ENCODE measurements at regions not wholly inside any gene's neighbourhood (a gene's known extent, or its start where the extent isn't known, plus 50 kb on each side); places are given as distances from the start of the nearest gene placed in this dataset.
"Not testable (repeated sequence)": the region's sequence is repeated elsewhere in the genome, so short reads cannot be mapped to it uniquely, and the experiment has no call there.

DNA sequence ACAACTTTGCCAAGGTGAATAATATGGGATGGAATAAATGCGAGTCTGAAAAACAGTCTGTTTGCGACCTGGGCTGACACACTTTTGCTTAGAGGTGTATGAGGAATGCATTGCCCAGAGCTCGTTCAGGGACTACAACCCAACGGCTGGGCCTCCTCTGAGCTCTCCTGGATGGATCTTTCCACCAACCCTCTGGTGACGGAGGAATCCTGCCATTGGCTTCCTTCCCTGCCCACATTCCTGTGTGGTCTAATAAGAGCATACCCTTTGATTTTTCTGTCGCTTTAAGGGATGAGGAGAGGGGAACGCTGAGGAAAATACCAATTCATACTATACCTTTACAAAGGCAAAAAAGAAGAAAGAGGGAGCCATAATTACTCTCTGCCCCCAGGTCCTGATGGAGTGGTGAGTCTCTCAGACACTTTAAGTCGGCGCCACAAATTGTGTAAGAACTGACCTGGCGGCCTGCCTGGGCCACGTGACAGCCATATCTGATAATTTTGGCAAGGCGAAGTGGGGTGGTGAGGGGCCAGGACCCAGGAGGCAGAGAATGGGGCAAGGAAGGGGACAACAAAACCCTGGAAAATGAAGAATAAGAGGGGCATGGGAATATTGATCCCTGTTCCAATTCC lies 265.2 kb upstream of the MSX2 start:
- peaks cover 6% of the 10 kb centered on the region for H3K4me1 Mint-ChIP-seq (ENCODE audit: low read depth)
- H3K36me3 Mint-ChIP-seq (ENCODE audit: insufficient read depth in 2 of 2) = no peaks in the 10 kb centered on the region
- ATAC-seq (replicated peaks in 1 of 2) (no peak), DNase-seq (no peak)
- no peaks in the 10 kb centered on the region for H3K27me3 Mint-ChIP-seq (ENCODE audit: low read depth)
- H3K27ac Mint-ChIP-seq = no peak overlapping the region
- H3K4me3 Mint-ChIP-seq = no peak overlapping the region
- no peaks in the 10 kb centered on the region for H3K9me3 Mint-ChIP-seq

DNA sequence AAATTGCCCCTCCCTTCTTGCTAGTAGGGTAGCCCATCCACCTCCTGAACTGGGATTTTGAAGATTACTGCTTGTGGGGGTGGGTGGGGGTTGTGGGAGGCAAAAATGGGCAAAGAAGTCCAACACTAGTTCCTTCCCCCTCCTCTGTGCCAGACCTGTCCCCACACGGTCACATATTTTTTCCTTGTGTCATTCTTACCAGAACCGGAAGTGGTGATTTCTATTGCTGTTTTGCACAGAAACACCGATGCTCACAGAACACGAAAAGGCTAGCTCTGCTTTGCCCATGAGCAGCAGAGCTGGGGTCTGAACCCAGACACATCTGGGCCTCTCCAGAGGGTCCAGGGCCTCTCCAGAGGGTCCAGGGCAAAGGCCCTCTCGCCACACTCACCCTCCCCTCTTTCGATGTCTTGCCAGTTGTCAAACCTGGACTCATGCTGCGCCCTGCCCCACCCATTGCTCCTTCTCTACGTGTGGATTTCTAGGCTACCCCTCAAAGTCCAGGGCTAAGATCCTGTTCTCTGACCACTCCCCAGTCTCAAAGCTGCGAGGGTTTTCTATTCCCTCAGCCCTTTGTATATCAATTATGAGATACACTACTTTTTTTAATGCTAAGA lies 264.4 kb upstream of the MSX2 start:
- DNase-seq (no peak), ATAC-seq (replicated peaks in 1 of 2) (peak in 1 of 2 donors; percentile 17)
- H3K27me3 Mint-ChIP-seq (ENCODE audit: low read depth) = no peaks in the 10 kb centered on the region
- H3K27ac Mint-ChIP-seq = peak overlapping the region; percentile 21
- no peaks in the 10 kb centered on the region for H3K4me1 Mint-ChIP-seq (ENCODE audit: low read depth)
- no peaks in the 10 kb centered on the region for H3K9me3 Mint-ChIP-seq
- H3K4me3 Mint-ChIP-seq = peak overlapping the region in 1 of 2 donors; percentile 31
- no peaks in the 10 kb centered on the region for H3K36me3 Mint-ChIP-seq (ENCODE audit: insufficient read depth in 2 of 2)

DNA sequence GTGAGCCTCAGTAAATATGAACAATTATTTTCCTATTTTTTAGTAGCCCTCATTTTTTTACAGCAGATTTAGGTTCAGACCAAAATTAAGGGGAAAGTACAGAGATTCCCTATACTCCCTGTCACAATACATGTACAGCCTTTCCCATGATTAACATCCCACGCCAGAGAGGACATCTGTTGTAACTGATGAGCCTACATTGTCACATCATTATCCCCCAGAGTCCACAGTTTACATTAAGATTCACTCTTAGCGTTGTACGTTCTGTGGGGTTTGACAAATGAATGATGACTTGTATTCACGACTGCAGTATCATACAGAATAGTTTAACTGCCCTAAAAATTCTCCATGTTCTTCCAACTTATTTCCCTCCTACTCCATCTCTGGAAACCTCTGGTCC lies 262.3 kb upstream of the MSX2 start:
- Mint-ChIP-seq H3K4me1 (ENCODE audit: low read depth) (no peaks in the 10 kb centered on the region), H3K36me3 (ENCODE audit: insufficient read depth in 2 of 2) (peaks cover 1 to 2% of the 10 kb centered on the region in 2 donors), H3K27me3 (ENCODE audit: low read depth) (no peaks in the 10 kb centered on the region)

DNA sequence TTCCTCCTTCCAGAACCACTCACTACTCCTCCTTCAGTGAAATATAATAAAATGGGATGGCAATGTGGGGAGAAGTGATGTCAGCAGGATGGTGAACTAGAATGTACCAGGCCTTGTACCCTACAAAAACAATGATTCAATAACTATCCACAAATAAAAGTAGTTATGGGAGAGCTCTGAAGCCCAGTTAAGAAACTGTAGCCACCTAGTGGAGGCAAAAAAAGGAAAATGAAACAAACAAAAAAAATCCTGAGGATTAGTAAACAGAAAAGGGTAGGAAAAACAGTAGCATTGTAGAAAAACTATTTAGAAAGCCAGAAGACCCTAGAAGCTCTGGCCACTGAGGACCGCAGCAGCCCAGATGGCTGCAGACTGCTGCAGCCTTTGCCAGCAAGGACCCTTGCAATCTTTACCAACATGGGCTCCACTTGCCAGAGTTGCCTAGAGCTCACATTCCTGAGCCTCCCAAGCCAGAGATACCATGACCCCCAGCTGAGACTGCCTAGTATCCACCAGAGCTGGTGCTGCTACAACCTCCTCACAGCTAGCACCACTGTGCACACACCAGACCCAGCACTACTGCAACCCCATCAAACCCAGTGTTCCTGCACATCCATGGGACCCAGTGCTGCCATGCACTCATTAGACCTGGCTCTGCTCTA lies 259.7 kb upstream of the MSX2 start:
- DNase-seq (no peak), ATAC-seq (replicated peaks in 1 of 2) (no peak)
- Mint-ChIP-seq H3K9me3 (peaks cover 6 to 7% of the 10 kb centered on the region in 2 donors), H3K4me3 (no peak overlapping the region), H3K36me3 (ENCODE audit: insufficient read depth in 2 of 2) (peaks cover 1 to 2% of the 10 kb centered on the region in 2 donors), H3K27ac (no peak overlapping the region), H3K4me1 (ENCODE audit: low read depth) (no peaks in the 10 kb centered on the region), H3K27me3 (ENCODE audit: low read depth) (no peaks in the 10 kb centered on the region)

More for the DNA sequence above, 262.3 kb upstream of the MSX2 start:
- Mint-ChIP-seq H3K4me3 (no peak overlapping the region), H3K27ac (no peak overlapping the region), H3K9me3 (peaks cover 4 to 5% of the 10 kb centered on the region in 2 donors)
- no peak for ATAC-seq (replicated peaks in 1 of 2)
- no peak for DNase-seq

DNA sequence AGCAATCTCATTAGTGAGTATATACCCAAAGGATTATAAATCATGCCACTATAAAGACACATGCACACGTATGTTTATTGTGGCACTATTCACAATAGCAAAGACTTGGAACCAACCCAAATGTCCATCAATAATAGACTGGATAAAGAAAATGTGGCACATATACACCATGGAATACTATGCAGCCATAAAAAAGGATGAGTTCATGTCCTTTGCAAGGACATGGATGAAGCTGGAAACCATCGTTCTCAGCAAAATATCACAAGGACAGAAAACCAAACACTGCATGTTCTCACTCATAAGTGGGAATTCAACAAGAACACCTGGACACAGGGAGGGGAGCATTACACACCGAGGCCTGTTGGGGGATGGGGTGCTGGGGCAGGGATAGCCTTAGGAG lies 252.9 kb upstream of the MSX2 start:
- H3K27ac Mint-ChIP-seq; DNase-seq; ATAC-seq (replicated peaks in 1 of 2); H3K36me3 Mint-ChIP-seq (ENCODE audit: insufficient read depth in 2 of 2); H3K4me1 Mint-ChIP-seq (ENCODE audit: low read depth); H3K27me3 Mint-ChIP-seq (ENCODE audit: low read depth); H3K4me3 Mint-ChIP-seq: not testable (repeated sequence)
- H3K9me3 Mint-ChIP-seq = peaks cover 12% of the 10 kb centered on the region in 2 donors

DNA sequence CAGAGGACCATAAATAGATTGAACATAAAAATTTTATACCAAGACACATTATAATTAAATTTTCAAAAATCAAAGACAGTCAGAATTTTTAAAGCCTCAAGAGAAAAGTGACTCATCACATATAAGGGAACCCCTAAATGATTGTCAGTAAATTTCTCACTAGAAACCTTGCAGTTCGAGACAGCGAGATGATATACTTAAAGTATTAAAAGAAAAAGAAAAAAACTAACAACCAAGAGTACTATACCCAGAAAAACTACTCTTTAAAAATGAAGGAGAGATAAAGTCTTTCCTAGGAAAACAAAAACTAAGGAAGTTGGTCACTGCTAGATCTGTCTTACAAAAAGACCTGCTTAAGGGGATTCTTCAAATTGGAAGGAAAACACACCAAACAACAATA lies 251.4 kb upstream of the MSX2 start:
- Mint-ChIP-seq H3K27me3 (ENCODE audit: low read depth) (no peaks in the 10 kb centered on the region), H3K27ac (no peak overlapping the region), H3K4me1 (ENCODE audit: low read depth) (no peaks in the 10 kb centered on the region), H3K9me3 (peaks cover 10% of the 10 kb centered on the region in 2 donors), H3K4me3 (no peak overlapping the region), H3K36me3 (ENCODE audit: insufficient read depth in 2 of 2) (peaks cover 2 to 7% of the 10 kb centered on the region in 2 donors)
- no peak for ATAC-seq (replicated peaks in 1 of 2)
- DNase-seq = no peak

DNA sequence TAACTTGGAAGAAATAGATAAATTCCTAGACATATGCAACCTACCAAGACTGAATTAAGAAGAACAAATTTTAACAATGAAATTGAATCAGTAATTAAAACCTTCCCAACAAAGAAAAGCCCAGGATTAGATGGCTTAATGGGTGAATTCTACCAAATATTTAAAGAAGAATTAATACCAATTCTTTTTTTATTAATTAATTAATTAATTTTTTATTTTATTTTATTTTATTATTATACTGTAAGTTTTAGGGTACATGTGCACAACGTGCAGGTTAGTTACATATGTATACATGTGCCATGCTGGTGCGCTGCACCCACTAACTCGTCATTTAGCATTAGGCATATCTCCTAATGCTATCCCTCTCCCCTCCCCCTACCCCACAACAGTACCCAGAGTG lies 248.4 kb upstream of the MSX2 start:
- not testable (repeated sequence) for H3K4me3 Mint-ChIP-seq; H3K36me3 Mint-ChIP-seq (ENCODE audit: insufficient read depth in 2 of 2); H3K27me3 Mint-ChIP-seq (ENCODE audit: low read depth); ATAC-seq (replicated peaks in 1 of 2); DNase-seq; H3K4me1 Mint-ChIP-seq (ENCODE audit: low read depth); H3K27ac Mint-ChIP-seq
- peaks cover 11 to 12% of the 10 kb centered on the region in 2 donors for H3K9me3 Mint-ChIP-seq

DNA sequence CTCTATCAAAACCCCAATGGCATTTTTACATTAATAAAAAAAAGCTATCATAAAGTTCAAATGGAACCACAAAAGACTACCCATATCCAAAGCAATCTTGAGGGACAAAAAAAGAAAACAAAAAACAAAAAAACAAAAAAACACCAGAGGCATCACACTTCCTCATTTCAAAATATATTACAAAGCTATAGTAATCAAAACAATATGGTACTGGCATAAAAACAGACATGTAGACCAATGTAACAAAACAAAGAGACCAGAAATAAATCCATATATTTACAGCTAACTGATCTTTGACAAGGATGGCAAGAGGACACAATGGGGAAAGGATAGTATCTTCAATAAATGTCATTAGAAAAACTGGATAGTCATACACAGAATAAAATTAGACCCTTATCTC lies 245.1 kb upstream of the MSX2 start:
- H3K4me1 Mint-ChIP-seq (ENCODE audit: low read depth) = no peaks in the 10 kb centered on the region
- H3K4me3 Mint-ChIP-seq = no peak overlapping the region
- no peaks in the 10 kb centered on the region for H3K27me3 Mint-ChIP-seq (ENCODE audit: low read depth)
- H3K9me3 Mint-ChIP-seq = peaks cover 10 to 12% of the 10 kb centered on the region in 2 donors
- DNase-seq (no peak), ATAC-seq (replicated peaks in 1 of 2) (no peak)
- H3K27ac Mint-ChIP-seq = no peak overlapping the region
- peaks cover 2 to 3% of the 10 kb centered on the region in 2 donors for H3K36me3 Mint-ChIP-seq (ENCODE audit: insufficient read depth in 2 of 2)

DNA sequence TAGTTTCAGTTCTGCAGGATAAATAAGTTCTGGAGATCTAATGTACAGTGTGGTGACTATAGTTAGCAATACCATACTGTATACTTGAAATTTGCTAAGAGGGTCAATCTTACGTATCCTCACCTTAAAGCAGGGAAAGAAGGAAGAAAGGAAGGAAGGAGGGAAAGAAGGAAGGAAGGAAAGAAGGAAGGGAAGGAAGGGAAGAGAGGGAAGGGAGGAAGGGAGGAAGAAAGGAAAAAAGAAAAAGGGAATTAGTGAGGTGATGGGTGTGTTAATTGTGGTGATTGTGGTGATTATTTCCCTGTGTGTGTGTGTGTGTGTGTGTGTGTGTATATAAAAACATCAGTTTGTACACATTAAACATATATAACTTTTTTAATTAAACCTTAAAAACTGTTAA lies 242.6 kb upstream of the MSX2 start:
- DNase-seq (no peak), ATAC-seq (replicated peaks in 1 of 2) (no peak)
- H3K27me3 Mint-ChIP-seq (ENCODE audit: low read depth) = no peaks in the 10 kb centered on the region
- no peaks in the 10 kb centered on the region for H3K36me3 Mint-ChIP-seq (ENCODE audit: insufficient read depth in 2 of 2)
- no peak overlapping the region for H3K27ac Mint-ChIP-seq
- no peaks in the 10 kb centered on the region for H3K4me1 Mint-ChIP-seq (ENCODE audit: low read depth)
- H3K4me3 Mint-ChIP-seq = no peak overlapping the region
- peaks cover 7 to 9% of the 10 kb centered on the region in 2 donors for H3K9me3 Mint-ChIP-seq

DNA sequence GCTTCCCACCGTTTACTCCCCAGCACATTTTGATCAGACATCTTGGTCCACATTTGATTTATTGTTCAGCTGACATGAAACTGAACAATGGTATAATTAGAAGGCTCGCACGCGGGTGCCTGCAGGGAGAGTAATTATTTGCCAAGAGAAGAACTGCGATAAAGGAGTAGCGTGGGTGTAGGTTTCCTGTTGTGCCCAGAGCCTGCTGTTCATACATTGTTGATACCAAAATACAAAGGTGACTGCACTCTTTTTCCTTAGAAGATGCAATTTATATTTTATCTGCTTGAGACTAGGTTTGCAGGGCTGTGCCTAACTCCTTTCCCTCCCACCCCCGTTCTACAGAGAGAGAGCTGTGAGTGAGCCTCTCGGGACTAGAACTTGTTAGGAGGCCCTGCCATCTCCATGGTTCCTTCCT lies 241.8 kb upstream of the MSX2 start:
- no peak overlapping the region for H3K4me3 Mint-ChIP-seq
- H3K27me3 Mint-ChIP-seq (ENCODE audit: low read depth) = no peaks in the 10 kb centered on the region
- no peak overlapping the region for H3K27ac Mint-ChIP-seq
- H3K9me3 Mint-ChIP-seq = peaks cover 7 to 14% of the 10 kb centered on the region in 2 donors
- H3K4me1 Mint-ChIP-seq (ENCODE audit: low read depth) = no peaks in the 10 kb centered on the region
- ATAC-seq (replicated peaks in 1 of 2) (no peak), DNase-seq (no peak)
- no peaks in the 10 kb centered on the region for H3K36me3 Mint-ChIP-seq (ENCODE audit: insufficient read depth in 2 of 2)

DNA sequence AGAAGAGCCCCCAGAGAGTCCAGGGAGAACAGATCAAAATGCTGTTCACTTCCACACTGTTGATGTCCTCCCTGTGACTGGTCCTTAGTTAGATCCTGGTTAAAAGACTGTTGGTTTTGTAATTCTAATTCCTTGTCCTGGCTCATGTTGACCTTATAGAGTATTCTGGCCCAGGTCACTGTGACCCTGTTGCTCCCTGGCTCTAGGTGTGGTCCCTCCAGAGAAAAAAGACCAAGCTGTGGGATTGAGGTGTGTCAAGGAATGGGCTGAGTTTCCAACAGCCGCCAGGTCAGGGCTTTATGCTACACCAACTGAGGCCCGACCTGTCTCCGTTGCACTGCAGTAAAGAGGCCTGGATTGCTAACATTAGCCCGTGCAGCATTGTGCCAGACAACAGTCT lies 241.0 kb upstream of the MSX2 start:
- H3K27ac Mint-ChIP-seq = no peak overlapping the region
- ATAC-seq (replicated peaks in 1 of 2) (no peak), DNase-seq (no peak)
- H3K27me3 Mint-ChIP-seq (ENCODE audit: low read depth) = no peaks in the 10 kb centered on the region
- H3K36me3 Mint-ChIP-seq (ENCODE audit: insufficient read depth in 2 of 2) = no peaks in the 10 kb centered on the region
- peaks cover 5 to 11% of the 10 kb centered on the region in 2 donors for H3K9me3 Mint-ChIP-seq
- no peak overlapping the region for H3K4me3 Mint-ChIP-seq
- H3K4me1 Mint-ChIP-seq (ENCODE audit: low read depth) = no peaks in the 10 kb centered on the region

DNA sequence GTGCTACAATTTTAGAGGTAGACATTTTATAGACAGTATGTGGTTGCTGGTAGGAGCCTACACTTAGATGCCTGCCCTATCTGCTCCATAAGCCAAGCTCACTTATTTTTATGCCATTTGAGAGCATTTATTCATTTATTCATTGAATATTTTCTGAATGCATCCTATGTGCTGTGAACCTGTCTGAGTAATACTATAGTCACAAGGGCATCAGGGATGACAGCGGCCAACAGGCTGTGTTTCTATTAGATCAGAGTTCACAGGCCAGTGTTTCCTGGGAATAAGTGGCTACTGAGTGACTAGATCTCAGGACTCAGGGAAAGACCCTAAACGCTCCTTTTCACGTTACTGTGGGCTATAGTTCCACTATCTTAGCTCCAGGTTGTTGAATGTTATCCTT lies 235.2 kb upstream of the MSX2 start:
- Mint-ChIP-seq H3K27me3 (ENCODE audit: low read depth) (no peaks in the 10 kb centered on the region), H3K9me3 (peaks cover 3 to 10% of the 10 kb centered on the region in 2 donors), H3K27ac (no peak overlapping the region), H3K4me1 (ENCODE audit: low read depth) (no peaks in the 10 kb centered on the region), H3K4me3 (no peak overlapping the region), H3K36me3 (ENCODE audit: insufficient read depth in 2 of 2) (no peaks in the 10 kb centered on the region)
- ATAC-seq (replicated peaks in 1 of 2) (no peak), DNase-seq (no peak)

DNA sequence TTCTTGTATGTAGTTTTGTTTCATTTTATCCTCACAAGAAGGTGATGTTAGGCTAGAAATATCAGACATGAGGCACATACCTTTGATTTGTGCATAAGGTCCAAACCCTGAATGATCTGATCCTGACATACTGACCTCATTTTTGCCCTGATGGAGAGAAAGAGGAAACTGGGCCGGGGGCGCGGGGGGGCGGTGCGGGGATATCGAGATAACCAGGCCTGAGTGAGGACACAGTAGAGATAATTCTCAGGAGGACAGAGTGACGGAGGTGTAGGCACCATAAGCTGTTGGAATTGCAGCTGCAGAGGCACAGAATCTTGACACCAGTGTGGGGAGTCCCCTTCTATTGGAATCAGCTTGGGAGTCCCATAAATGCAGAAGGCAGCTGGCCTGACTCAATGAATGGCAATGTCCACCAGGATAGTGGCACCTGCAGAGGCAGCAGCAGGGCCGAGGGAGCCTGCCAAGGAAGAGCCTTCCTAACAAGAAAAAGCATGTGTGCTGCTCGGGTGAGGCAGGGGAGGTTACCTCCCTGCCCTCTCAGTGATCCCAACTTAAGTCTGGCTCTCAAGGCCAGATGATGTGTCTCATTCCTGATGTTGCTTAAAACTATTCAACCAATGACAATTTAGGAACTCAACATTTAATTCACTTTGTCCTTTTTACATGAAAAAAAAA lies 234.3 kb upstream of the MSX2 start:
- Mint-ChIP-seq H3K27me3 (ENCODE audit: low read depth) (no peaks in the 10 kb centered on the region), H3K4me3 (no peak overlapping the region), H3K9me3 (peaks cover 0 to 8% of the 10 kb centered on the region in 2 donors), H3K36me3 (ENCODE audit: insufficient read depth in 2 of 2) (no peaks in the 10 kb centered on the region), H3K4me1 (ENCODE audit: low read depth) (no peaks in the 10 kb centered on the region), H3K27ac (no peak overlapping the region)
- no peak for DNase-seq
- no peak for ATAC-seq (replicated peaks in 1 of 2)

Data from activated T-cell treated with anti-CD3 and anti-CD28 coated beads, Interleukin-2, amount 50 U/mL, for 72 hours (primary cell).